Stomach (tissue), 4 donors: ENCODE measurements at regions not wholly inside any gene's neighbourhood (a gene's known extent, or its start where the extent isn't known, plus 50 kb on each side); places are given as distances from the start of the nearest gene placed in this dataset.

Source experiments
- POLR2A ChIP-seq, 4 donors: fragments of 450-650 bp; IDR thresholded peaks; one replicate each; pipeline ENCODE4 v1.6.1; 2016; ENCODE audit warnings: antibody characterized with exemption in 4 of 4, control low read depth in 2 of 4, mild to moderate bottlenecking in 1 of 4, moderate library complexity in 1 of 4
- TF ChIP-seq, protein P1 (sequence below), 7 experiments: fragments of 450-650 bp in 4 of 7; fragments of 200-600 bp in 3 of 7; sonication (generic) in 3 of 7; IDR thresholded peaks; one replicate each; pipeline ENCODE4 v1.5.1; 2016 to 2019; ENCODE audit warnings: antibody characterized with exemption in 7 of 7, control low read depth in 2 of 7, mild to moderate bottlenecking in 1 of 7

DNA sequence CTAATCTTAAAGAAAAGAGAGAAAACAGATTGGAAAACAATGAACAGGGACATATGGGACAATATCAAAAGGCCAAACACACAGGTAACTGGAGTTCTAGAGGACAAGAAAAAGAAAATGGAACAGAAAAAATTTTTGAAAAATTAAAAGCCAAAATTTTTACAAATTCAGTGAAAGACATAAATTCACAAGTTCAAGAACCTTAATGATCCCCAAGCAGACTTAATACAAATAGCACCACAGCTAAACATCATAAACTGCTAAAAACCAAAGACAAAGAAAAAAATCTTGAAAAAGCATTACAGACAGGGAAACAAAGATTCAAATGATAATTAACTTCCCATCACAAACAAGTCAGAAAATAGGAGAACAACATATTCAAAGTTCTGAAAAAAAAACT is 338.5 kb upstream of the SLC30A5 start:
- TF ChIP-seq, protein P1, sequence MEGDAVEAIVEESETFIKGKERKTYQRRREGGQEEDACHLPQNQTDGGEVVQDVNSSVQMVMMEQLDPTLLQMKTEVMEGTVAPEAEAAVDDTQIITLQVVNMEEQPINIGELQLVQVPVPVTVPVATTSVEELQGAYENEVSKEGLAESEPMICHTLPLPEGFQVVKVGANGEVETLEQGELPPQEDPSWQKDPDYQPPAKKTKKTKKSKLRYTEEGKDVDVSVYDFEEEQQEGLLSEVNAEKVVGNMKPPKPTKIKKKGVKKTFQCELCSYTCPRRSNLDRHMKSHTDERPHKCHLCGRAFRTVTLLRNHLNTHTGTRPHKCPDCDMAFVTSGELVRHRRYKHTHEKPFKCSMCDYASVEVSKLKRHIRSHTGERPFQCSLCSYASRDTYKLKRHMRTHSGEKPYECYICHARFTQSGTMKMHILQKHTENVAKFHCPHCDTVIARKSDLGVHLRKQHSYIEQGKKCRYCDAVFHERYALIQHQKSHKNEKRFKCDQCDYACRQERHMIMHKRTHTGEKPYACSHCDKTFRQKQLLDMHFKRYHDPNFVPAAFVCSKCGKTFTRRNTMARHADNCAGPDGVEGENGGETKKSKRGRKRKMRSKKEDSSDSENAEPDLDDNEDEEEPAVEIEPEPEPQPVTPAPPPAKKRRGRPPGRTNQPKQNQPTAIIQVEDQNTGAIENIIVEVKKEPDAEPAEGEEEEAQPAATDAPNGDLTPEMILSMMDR (IDR thresholded peaks at IDR 0.05), result no peak
- TF ChIP-seq POLR2A (IDR thresholded peaks at IDR 0.05), result no peak
